ENCODE measurements at regions not wholly inside any gene's neighbourhood (a gene's known extent, or its start where the extent isn't known, plus 50 kb on each side); places are given as distances from the start of the nearest gene placed in this dataset.

GRCh38 chr10:111177379-111177778, 100.5 kb downstream of the ADRA2A start:
- in situ Hi-C loops (cut with MboI), result no loop called here

GRCh38 chr10:111179514-111179913, 102.7 kb downstream of the ADRA2A start:
- Histone ChIP-seq H3K4me3 (no peak overlapping the region), H3K79me2 (ENCODE audit: control insufficient read depth, insufficient read depth, low read length) (no peaks in the 10 kb centered on the region), H3K9ac (ENCODE audit: control insufficient read depth, insufficient read depth, low read length) (no peak overlapping the region), H3K27me3 (replicated peaks in 1 of 2; ENCODE audit: control insufficient read depth in 2 of 2, insufficient read depth in 2 of 2, low read length in 1 of 2) (no peaks in the 10 kb centered on the region; a peak in 1 of 4 replicates), H2AFZ (ENCODE audit: control insufficient read depth, low read depth, low read length) (no peak overlapping the region), H3K9me3 (replicated peaks; ENCODE audit: control insufficient read depth, insufficient read depth, low read length) (no peaks in the 10 kb centered on the region), H3K36me3 (ENCODE audit: control insufficient read depth in 2 of 2, insufficient read depth in 2 of 2, low read length in 1 of 2) (no peaks in the 10 kb centered on the region), H3K4me1 (ENCODE audit: control insufficient read depth, insufficient read depth, low read length) (no peaks in the 10 kb centered on the region), H3K4me2 (ENCODE audit: control insufficient read depth, insufficient read depth) (no peak overlapping the region), H4K20me1 (ENCODE audit: control insufficient read depth, insufficient read depth) (no peaks in the 10 kb centered on the region), H3K27ac (ENCODE audit: control insufficient read depth, insufficient read depth) (no peak overlapping the region)
- no peak for ATAC-seq
- BruUV-seq (replicated peaks), result no TSS peak
- FAIRE-seq, result no peak
- SMC1A ChIA-PET (ENCODE audit: uncharacterized antibody, unreplicated experiment), result no interaction called here
- WGBS (ENCODE audit: insufficient coverage, insufficient replicate concordance, low lambda C conversion rate, missing lambda C conversion rate), result 0% methylated on average over 2 of the region's 2 CpGs
- RAD21 ChIA-PET (ENCODE audit: unreplicated experiment), result no interaction called here
- CTCF ChIA-PET, result interaction anchor here (1.2 kb wide), 1 partner anchor 13 kb away, joined by 3 read pairs; no protein-coding TSS in a partner anchor
- in situ Hi-C loops (cut with MboI) (no loop called here), intact Hi-C loops (cut with micrococcal nuclease; ENCODE audit: unreplicated experiment) (no loop called here)
- POLR2A ChIA-PET, result no interaction called here
- no peak for DNase-seq (ENCODE audit: low read depth, low spot score)
- TF ChIP-seq POLR2AphosphoS2 (IDR thresholded peaks at IDR 0.05; ENCODE audit: low read depth, low read length) (no peak), MYC (IDR thresholded peaks at IDR 0.05; ENCODE audit: insufficient read depth, insufficient read length, insufficient replicate concordance, low read length, severe bottlenecking) (no peak), RAD51 (IDR thresholded peaks at IDR 0.05) (no peak), HDGF (IDR thresholded peaks at IDR 0.05) (no peak), TCF3 (IDR thresholded peaks at IDR 0.05; ENCODE audit: borderline replicate concordance, insufficient read depth, low read depth, low read length) (no peak), WRNIP1 (IDR thresholded peaks at IDR 0.05; ENCODE audit: borderline replicate concordance, low read depth, low read length) (no peak)
- TF ChIP-seq, protein P1, sequence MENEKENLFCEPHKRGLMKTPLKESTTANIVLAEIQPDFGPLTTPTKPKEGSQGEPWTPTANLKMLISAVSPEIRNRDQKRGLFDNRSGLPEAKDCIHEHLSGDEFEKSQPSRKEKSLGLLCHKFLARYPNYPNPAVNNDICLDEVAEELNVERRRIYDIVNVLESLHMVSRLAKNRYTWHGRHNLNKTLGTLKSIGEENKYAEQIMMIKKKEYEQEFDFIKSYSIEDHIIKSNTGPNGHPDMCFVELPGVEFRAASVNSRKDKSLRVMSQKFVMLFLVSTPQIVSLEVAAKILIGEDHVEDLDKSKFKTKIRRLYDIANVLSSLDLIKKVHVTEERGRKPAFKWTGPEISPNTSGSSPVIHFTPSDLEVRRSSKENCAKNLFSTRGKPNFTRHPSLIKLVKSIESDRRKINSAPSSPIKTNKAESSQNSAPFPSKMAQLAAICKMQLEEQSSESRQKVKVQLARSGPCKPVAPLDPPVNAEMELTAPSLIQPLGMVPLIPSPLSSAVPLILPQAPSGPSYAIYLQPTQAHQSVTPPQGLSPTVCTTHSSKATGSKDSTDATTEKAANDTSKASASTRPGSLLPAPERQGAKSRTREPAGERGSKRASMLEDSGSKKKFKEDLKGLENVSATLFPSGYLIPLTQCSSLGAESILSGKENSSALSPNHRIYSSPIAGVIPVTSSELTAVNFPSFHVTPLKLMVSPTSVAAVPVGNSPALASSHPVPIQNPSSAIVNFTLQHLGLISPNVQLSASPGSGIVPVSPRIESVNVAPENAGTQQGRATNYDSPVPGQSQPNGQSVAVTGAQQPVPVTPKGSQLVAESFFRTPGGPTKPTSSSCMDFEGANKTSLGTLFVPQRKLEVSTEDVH (IDR thresholded peaks at IDR 0.05; ENCODE audit: low read depth, partially characterized antibody), result no peak
- TF ChIP-seq, protein P2, sequence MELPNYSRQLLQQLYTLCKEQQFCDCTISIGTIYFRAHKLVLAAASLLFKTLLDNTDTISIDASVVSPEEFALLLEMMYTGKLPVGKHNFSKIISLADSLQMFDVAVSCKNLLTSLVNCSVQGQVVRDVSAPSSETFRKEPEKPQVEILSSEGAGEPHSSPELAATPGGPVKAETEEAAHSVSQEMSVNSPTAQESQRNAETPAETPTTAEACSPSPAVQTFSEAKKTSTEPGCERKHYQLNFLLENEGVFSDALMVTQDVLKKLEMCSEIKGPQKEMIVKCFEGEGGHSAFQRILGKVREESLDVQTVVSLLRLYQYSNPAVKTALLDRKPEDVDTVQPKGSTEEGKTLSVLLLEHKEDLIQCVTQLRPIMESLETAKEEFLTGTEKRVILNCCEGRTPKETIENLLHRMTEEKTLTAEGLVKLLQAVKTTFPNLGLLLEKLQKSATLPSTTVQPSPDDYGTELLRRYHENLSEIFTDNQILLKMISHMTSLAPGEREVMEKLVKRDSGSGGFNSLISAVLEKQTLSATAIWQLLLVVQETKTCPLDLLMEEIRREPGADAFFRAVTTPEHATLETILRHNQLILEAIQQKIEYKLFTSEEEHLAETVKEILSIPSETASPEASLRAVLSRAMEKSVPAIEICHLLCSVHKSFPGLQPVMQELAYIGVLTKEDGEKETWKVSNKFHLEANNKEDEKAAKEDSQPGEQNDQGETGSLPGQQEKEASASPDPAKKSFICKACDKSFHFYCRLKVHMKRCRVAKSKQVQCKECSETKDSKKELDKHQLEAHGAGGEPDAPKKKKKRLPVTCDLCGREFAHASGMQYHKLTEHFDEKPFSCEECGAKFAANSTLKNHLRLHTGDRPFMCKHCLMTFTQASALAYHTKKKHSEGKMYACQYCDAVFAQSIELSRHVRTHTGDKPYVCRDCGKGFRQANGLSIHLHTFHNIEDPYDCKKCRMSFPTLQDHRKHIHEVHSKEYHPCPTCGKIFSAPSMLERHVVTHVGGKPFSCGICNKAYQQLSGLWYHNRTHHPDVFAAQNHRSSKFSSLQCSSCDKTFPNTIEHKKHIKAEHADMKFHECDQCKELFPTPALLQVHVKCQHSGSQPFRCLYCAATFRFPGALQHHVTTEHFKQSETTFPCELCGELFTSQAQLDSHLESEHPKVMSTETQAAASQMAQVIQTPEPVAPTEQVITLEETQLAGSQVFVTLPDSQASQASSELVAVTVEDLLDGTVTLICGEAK (IDR thresholded peaks at IDR 0.05; ENCODE audit: borderline replicate concordance), result no peak

More at GRCh38 chr10:111177379-111177778, 100.5 kb downstream of the ADRA2A start:
- H2AFZ ChIP-seq (ENCODE audit: control insufficient read depth, low read depth, low read length), result no peak overlapping the region
- H3K9ac ChIP-seq (ENCODE audit: control insufficient read depth, insufficient read depth, low read length), result no peak overlapping the region
- no peak overlapping the region for H3K4me2 ChIP-seq (ENCODE audit: control insufficient read depth, insufficient read depth)
- WGBS (ENCODE audit: insufficient coverage, insufficient replicate concordance, low lambda C conversion rate, missing lambda C conversion rate), result 0% methylated on average over 2 of the region's 2 CpGs
- TF ChIP-seq IKZF2 (IDR thresholded peaks at IDR 0.05) (no peak), PAX8 (IDR thresholded peaks at IDR 0.05) (no peak), EP300 (IDR thresholded peaks at IDR 0.05; ENCODE audit: borderline replicate concordance in 1 of 2, control insufficient read depth in 1 of 2, low read depth in 2 of 2, low read length in 2 of 2) (no peak)
- TF ChIP-seq, protein P3, sequence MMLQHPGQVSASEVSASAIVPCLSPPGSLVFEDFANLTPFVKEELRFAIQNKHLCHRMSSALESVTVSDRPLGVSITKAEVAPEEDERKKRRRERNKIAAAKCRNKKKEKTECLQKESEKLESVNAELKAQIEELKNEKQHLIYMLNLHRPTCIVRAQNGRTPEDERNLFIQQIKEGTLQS (IDR thresholded peaks at IDR 0.05; ENCODE audit: borderline replicate concordance, extremely low read depth, low read depth, low read length), result no peak
- no peaks in the 10 kb centered on the region for H3K9me3 ChIP-seq (replicated peaks; ENCODE audit: control insufficient read depth, insufficient read depth, low read length)
- no peaks in the 10 kb centered on the region for H3K79me2 ChIP-seq (ENCODE audit: control insufficient read depth, insufficient read depth, low read length)
- ChIA-PET RAD21 (ENCODE audit: unreplicated experiment) (no interaction called here), CTCF (no interaction called here), POLR2A (no interaction called here), SMC1A (ENCODE audit: uncharacterized antibody, unreplicated experiment) (interaction anchor here (1.2 kb wide), 1 partner anchor 16 kb away, joined by 3 read pairs; no protein-coding TSS in a partner anchor)
- no peaks in the 10 kb centered on the region for H3K36me3 ChIP-seq (ENCODE audit: control insufficient read depth in 2 of 2, insufficient read depth in 2 of 2, low read length in 1 of 2)
- H3K4me1 ChIP-seq (ENCODE audit: control insufficient read depth, insufficient read depth, low read length), result no peaks in the 10 kb centered on the region
- H4K20me1 ChIP-seq (ENCODE audit: control insufficient read depth, insufficient read depth), result no peaks in the 10 kb centered on the region
- FAIRE-seq, result no peak
- ATAC-seq, result no peak
- no peak overlapping the region for H3K4me3 ChIP-seq
- no peak overlapping the region for H3K27ac ChIP-seq (ENCODE audit: control insufficient read depth, insufficient read depth)
- no peak for DNase-seq (ENCODE audit: low read depth, low spot score)
- no TSS peak for BruUV-seq (replicated peaks)
- no peaks in the 10 kb centered on the region; a peak in 1 of 4 replicates for H3K27me3 ChIP-seq (replicated peaks in 1 of 2; ENCODE audit: control insufficient read depth in 2 of 2, insufficient read depth in 2 of 2, low read length in 1 of 2)
- intact Hi-C loops (cut with micrococcal nuclease; ENCODE audit: unreplicated experiment), result no loop called here
